ENCODE measurements at regions not wholly inside any gene's neighbourhood (a gene's known extent, or its start where the extent isn't known, plus 50 kb on each side); places are given as distances from the start of the nearest gene placed in this dataset.
A peak's percentile ranks its signal among the peaks of the same experiment; 100 is the strongest.

DNA sequence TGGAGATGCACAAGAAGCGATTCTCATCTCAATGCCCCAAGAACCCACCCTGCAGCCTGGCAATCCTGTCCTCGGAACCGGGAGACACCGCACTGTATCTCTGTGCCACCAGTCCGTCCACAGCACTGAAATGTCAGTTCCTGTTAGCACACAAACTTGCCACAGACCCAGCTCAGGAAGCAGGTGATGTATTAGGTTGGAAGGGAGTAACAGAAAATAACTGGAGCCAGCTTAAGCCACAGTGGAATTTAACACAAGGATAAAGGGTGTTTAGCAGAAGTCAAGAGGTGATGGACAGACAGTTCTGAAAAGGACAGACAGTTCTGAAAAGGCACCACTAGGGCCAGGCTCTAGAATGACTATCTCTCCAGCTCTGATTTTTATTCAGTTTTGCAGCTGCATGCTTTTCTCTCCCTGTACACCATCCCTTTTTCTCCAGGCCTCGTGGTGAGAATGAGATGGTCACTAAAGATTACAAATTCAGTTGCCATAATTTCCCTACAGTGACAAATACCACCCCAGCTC is 114.4 kb downstream of the ANKRD18B start:
- POLR2A ChIA-PET, result no interaction called here
- no peak for ATAC-seq
- no peaks in the 10 kb centered on the region for H3K9me3 Mint-ChIP-seq
- no peaks in the 10 kb centered on the region for H3K36me3 Mint-ChIP-seq (ENCODE audit: low read depth)
- no peaks in the 10 kb centered on the region for H3K4me1 Mint-ChIP-seq (ENCODE audit: low read depth)
- no peak for DNase-seq
- intact Hi-C loops (cut with micrococcal nuclease), result no loop called here
- no peak for TF ChIP-seq CTCF (IDR thresholded peaks at IDR 0.05)
- H3K27me3 Mint-ChIP-seq, result peaks cover 49% of the 10 kb centered on the region
- CTCF ChIA-PET, result interaction anchor here (0.9 to 2.7 kb wide), 2 partner anchors 83 to 938 kb away, joined by 3 to 16 read pairs; no protein-coding TSS in a partner anchor
- no peak overlapping the region for H3K4me3 Mint-ChIP-seq
- no peak overlapping the region for H3K27ac Mint-ChIP-seq

DNA sequence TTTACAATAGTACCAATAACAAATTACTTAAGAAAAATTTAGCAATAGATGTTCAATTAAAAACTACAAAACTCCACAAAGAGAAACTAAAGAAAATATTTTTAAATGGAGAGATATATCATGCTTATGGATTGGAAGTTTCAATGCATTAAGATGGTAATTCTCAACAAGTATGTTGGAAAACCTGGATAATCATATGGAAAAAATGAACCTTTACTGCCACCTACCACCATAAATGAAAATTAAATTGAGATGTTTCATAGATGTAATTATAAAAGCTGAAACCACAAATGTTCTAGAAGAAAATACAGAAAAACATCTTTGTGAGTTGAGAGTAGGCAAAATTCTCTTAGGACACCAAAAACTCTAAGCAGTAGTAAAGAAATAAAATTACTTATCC is 121.7 kb downstream of the ANKRD18B start:
- no peak overlapping the region for H3K4me3 Mint-ChIP-seq
- DNase-seq, result no peak
- H3K27me3 Mint-ChIP-seq, result peaks cover 13% of the 10 kb centered on the region
- ChIA-PET POLR2A (no interaction called here), CTCF (no interaction called here)
- intact Hi-C loops (cut with micrococcal nuclease), result no loop called here
- no peaks in the 10 kb centered on the region for H3K36me3 Mint-ChIP-seq (ENCODE audit: low read depth)
- peaks cover 11% of the 10 kb centered on the region for H3K4me1 Mint-ChIP-seq (ENCODE audit: low read depth)
- TF ChIP-seq CTCF (IDR thresholded peaks at IDR 0.05), result no peak
- ATAC-seq, result no peak
- no peaks in the 10 kb centered on the region for H3K9me3 Mint-ChIP-seq
- H3K27ac Mint-ChIP-seq, result no peak overlapping the region

DNA sequence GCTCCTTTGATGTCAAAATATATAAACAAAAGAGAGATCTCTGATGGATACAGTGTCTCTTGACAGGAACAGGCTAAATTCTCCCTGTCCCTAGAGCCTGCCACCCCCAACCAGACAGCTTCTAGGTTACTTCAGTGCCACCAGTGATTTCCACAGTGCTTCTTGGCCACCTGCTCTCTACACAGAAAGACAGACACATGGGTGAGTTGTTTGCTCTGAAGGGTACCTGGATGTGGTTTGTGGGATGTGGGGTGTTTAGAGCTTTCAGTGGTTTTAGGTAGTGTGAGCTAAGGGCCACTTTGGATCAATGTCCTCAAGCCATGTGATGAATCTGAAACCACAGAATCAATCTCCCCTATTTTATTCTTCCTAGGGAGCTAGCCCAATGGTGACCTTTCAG is 125.4 kb downstream of the ANKRD18B start:
- intact Hi-C loops (cut with micrococcal nuclease), result no loop called here
- ATAC-seq, result peak; percentile 56

GRCh38 chr9:33651125-33651524 is 127.1 kb downstream of the ANKRD18B start:
- Mint-ChIP-seq H3K9me3 (no peaks in the 10 kb centered on the region), H3K27me3 (peaks cover 33% of the 10 kb centered on the region)
- CTCF ChIA-PET, result interaction anchor here (0.8 to 2.9 kb wide), 4 partner anchors 8 to 35 kb away, joined by 3 to 19 read pairs (median 6); no protein-coding TSS in a partner anchor

More for the DNA sequence above, 125.4 kb downstream of the ANKRD18B start:
- Mint-ChIP-seq H3K27me3 (peaks cover 21% of the 10 kb centered on the region), H3K36me3 (ENCODE audit: low read depth) (no peaks in the 10 kb centered on the region), H3K4me1 (ENCODE audit: low read depth) (peaks cover 11% of the 10 kb centered on the region), H3K9me3 (no peaks in the 10 kb centered on the region), H3K4me3 (no peak overlapping the region), H3K27ac (no peak overlapping the region)
- POLR2A ChIA-PET, result no interaction called here
- DNase-seq, result peak; percentile 55
- CTCF ChIA-PET, result interaction anchor here (1.3 to 2.9 kb wide), 4 partner anchors 13 to 72 kb away, joined by 5 to 19 read pairs (median 14); no protein-coding TSS in a partner anchor
- TF ChIP-seq CTCF (IDR thresholded peaks at IDR 0.05), result no peak

GRCh38 chr9:33659921-33660320 is 135.4 kb upstream of the PRSS3 start:
- POLR2A ChIA-PET, result no interaction called here
- Mint-ChIP-seq H3K36me3 (ENCODE audit: low read depth) (no peaks in the 10 kb centered on the region), H3K4me1 (ENCODE audit: low read depth) (no peaks in the 10 kb centered on the region), H3K9me3 (no peaks in the 10 kb centered on the region), H3K27ac (no peak overlapping the region), H3K27me3 (peaks cover 10% of the 10 kb centered on the region), H3K4me3 (no peak overlapping the region)
- intact Hi-C loops (cut with micrococcal nuclease), result no loop called here
- CTCF ChIA-PET, result no interaction called here
- ATAC-seq (no peak), DNase-seq (no peak)
- TF ChIP-seq CTCF (IDR thresholded peaks at IDR 0.05), result no peak

More at GRCh38 chr9:33651125-33651524, 127.1 kb downstream of the ANKRD18B start:
- ATAC-seq, result no peak
- Mint-ChIP-seq H3K36me3 (ENCODE audit: low read depth) (no peaks in the 10 kb centered on the region), H3K4me3 (no peak overlapping the region), H3K27ac (no peak overlapping the region), H3K4me1 (ENCODE audit: low read depth) (peaks cover 11% of the 10 kb centered on the region)
- DNase-seq, result no peak
- POLR2A ChIA-PET, result no interaction called here
- intact Hi-C loops (cut with micrococcal nuclease), result no loop called here
- no peak for TF ChIP-seq CTCF (IDR thresholded peaks at IDR 0.05)
